ENCODE measurements at regions not wholly inside any gene's neighbourhood (a gene's known extent, or its start where the extent isn't known, plus 50 kb on each side); places are given as distances from the start of the nearest gene placed in this dataset.

- TF ChIP-seq CTCF (IDR thresholded peaks at IDR 0.05; ENCODE audit: poor library complexity, severe bottlenecking), result no peak
- H3K27ac ChIP-seq (ENCODE audit: poor library complexity, severe bottlenecking), result no peak overlapping the region
- ATAC-seq (ENCODE audit: low read depth), result no peak
- no peaks in the 10 kb centered on the region for H3K9me3 ChIP-seq (ENCODE audit: severe bottlenecking)
- DNase-seq (ENCODE audit: low spot score), result no peak
- H3K4me3 ChIP-seq (ENCODE audit: severe bottlenecking), result no peak overlapping the region
- no peaks in the 10 kb centered on the region for H3K36me3 ChIP-seq (ENCODE audit: low read depth)
- H3K27me3 ChIP-seq (ENCODE audit: insufficient read depth, poor library complexity, severe bottlenecking), result no peaks in the 10 kb centered on the region
- peaks cover 23% of the 10 kb centered on the region for H3K4me1 ChIP-seq (ENCODE audit: insufficient read depth, poor library complexity, severe bottlenecking)
Observed at GRCh38 chr18:22557168-22557941, 139.6 kb upstream of the CTAGE1 start.

- no peaks in the 10 kb centered on the region for H3K36me3 ChIP-seq (ENCODE audit: low read depth)
- DNase-seq (ENCODE audit: low spot score) (no peak), ATAC-seq (ENCODE audit: low read depth) (peak; percentile 34; the same call in 2 of the 3 replicates)
- H3K9me3 ChIP-seq (ENCODE audit: severe bottlenecking), result no peaks in the 10 kb centered on the region
- peaks cover 17% of the 10 kb centered on the region for H3K4me1 ChIP-seq (ENCODE audit: insufficient read depth, poor library complexity, severe bottlenecking)
- no peak for TF ChIP-seq CTCF (IDR thresholded peaks at IDR 0.05; ENCODE audit: poor library complexity, severe bottlenecking)
- no peaks in the 10 kb centered on the region for H3K27me3 ChIP-seq (ENCODE audit: insufficient read depth, poor library complexity, severe bottlenecking)
- no peak overlapping the region for H3K27ac ChIP-seq (ENCODE audit: poor library complexity, severe bottlenecking)
- H3K4me3 ChIP-seq (ENCODE audit: severe bottlenecking), result peak overlapping the region; percentile 24
Observed at GRCh38 chr18:22558945-22559385, 141.2 kb upstream of the CTAGE1 start.

- Histone ChIP-seq H3K27me3 (ENCODE audit: insufficient read depth, poor library complexity, severe bottlenecking) (no peaks in the 10 kb centered on the region), H3K4me1 (ENCODE audit: insufficient read depth, poor library complexity, severe bottlenecking) (peaks cover 17% of the 10 kb centered on the region), H3K36me3 (ENCODE audit: low read depth) (no peaks in the 10 kb centered on the region), H3K9me3 (ENCODE audit: severe bottlenecking) (no peaks in the 10 kb centered on the region), H3K4me3 (ENCODE audit: severe bottlenecking) (peak overlapping the region; percentile 24), H3K27ac (ENCODE audit: poor library complexity, severe bottlenecking) (no peak overlapping the region)
- DNase-seq (ENCODE audit: low spot score) (no peak), ATAC-seq (ENCODE audit: low read depth) (peak; percentile 24; the same call in 1 of the 3 replicates)
- TF ChIP-seq CTCF (IDR thresholded peaks at IDR 0.05; ENCODE audit: poor library complexity, severe bottlenecking), result peak; percentile 16
Observed at GRCh38 chr18:22559414-22560274, 141.9 kb upstream of the CTAGE1 start.

DNA sequence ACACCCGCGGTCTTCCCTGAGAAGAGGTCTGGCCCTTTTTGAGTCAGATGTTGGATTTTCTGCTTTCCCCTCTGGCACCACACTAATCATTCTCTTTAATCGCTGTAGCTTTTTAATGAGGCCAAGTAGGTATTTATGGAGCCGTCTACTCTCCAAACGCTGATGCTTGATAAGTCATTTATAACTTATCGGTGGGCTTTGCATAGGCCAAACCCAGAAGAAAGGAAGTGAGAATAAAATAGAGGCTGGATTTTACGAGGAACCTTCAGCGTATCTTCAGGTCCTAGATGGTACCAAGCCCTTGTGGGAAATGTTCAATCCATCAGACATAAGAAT lies 142.5 kb upstream of the CTAGE1 start:
- no peak overlapping the region for H3K27ac ChIP-seq (ENCODE audit: poor library complexity, severe bottlenecking)
- no peak for DNase-seq (ENCODE audit: low spot score)

More for the DNA sequence above, 142.5 kb upstream of the CTAGE1 start:
- peaks cover 17% of the 10 kb centered on the region for H3K4me1 ChIP-seq (ENCODE audit: insufficient read depth, poor library complexity, severe bottlenecking)
- no peaks in the 10 kb centered on the region for H3K36me3 ChIP-seq (ENCODE audit: low read depth)
- H3K9me3 ChIP-seq (ENCODE audit: severe bottlenecking), result no peaks in the 10 kb centered on the region
- no peak for TF ChIP-seq CTCF (IDR thresholded peaks at IDR 0.05; ENCODE audit: poor library complexity, severe bottlenecking)
- no peaks in the 10 kb centered on the region for H3K27me3 ChIP-seq (ENCODE audit: insufficient read depth, poor library complexity, severe bottlenecking)
- no peak overlapping the region for H3K4me3 ChIP-seq (ENCODE audit: severe bottlenecking)
- ATAC-seq (ENCODE audit: low read depth), result no peak
